Frontal cortex (tissue), 3 donors: ENCODE measurements at regions not wholly inside any gene's neighbourhood (a gene's known extent, or its start where the extent isn't known, plus 50 kb on each side); places are given as distances from the start of the nearest gene placed in this dataset.
"Not testable (repeated sequence)": the region's sequence is repeated elsewhere in the genome, so short reads cannot be mapped to it uniquely, and the experiment has no call there.

Experiments
- DNase-seq, 2 donors: peaks; one replicate each; pipeline ENCODE4 v3.0.0; 2012; ENCODE audit warnings: low spot score in 2 of 2
- FAIRE-seq: peaks from 2 replicates; lab custom pipeline; 2012; peaks lifted over from hg19 to GRCh38; lab: Jason Lieb, UNC
- donor health status: control.
- donor health status: control.
- donor health status: control.

DNA sequence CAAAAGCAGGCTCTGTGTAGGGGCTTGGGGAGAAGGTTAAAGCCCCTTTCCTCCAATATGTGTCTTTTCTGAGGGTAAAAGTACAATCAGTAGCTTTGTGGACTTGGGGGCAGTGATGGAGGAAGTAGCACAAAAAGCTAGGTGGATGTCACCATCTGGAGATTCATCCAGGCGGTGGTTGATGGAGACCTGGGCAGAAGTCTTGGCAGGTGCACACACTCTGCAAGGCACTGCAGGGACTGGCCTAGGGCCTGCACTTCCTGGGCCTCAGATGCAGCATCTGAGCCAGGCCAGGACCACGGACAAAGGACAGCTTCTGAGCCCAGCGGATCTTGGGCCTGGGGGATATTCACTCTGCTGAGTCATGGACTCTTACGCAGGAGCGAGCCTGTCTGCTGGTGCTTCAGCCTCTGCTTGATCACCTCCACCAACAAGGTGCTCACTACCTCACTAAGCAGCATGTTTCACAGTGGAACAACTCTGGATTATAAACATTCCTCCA is 391.1 kb downstream of the TNS1 start:
- FAIRE-seq, result no peak
- DNase-seq, result no peak

DNA sequence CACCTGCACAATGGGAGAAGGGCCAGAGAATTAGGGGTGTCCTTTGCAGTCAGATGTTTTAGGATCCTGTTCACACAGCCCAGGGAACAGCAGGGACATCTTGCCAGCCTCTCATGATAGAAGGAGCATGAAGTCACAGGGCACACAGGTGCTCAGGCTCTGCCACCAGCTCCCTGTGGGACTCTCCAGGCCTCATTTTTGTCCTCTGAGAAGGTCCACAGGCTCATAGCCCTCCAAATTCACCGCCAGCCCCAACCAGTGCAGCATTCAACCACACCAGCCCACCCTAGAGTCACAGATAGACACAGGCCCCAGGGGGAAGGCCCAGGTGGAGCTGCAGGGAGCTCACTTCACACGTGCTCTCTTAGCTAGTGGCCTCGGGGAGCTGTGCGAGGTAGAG is 391.7 kb downstream of the TNS1 start:
- FAIRE-seq (no peak), DNase-seq (no peak)

- FAIRE-seq (no peak), DNase-seq (no peak)
These were observed 392.4 kb downstream of the TNS1 start for GRCh38 chr2:217610401-217610814.

GRCh38 chr2:217609952-217610351 is 392.8 kb downstream of the TNS1 start:
- FAIRE-seq (no peak), DNase-seq (no peak)

- DNase-seq (no peak), FAIRE-seq (no peak)
These were observed 396.5 kb downstream of the TNS1 start for GRCh38 chr2:217606296-217606695.

DNA sequence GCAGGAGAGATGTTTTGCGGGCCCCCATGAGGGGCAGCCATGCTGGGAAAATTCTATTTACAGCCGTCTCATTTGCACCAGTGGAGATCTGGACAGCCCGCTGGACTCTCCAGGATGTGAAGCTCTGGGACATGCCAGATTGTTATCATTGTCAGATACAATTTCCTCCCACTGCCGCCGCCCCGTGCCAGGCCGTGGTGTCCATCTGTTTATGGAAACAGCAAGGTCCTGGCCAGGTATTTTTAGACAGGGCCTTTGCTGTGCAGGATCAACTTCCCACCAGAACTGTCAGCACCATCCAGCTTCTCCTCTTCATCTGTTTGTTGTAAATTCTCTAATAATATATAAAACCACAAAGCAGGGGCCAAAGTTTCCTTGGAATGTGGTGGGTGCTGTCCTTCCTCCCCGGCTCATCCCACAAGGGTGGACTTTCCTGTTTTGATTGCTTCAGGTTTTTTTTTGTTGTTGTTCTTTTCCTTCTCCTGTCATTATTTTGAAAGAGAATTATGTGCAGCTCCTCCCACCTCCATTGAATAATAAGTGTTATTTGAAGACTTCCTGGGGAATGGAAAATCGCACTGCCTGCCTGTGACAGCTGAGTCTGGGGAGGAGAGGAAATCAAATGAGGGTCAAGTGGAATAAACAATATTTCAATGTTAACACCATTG is 398.1 kb downstream of the TNS1 start:
- FAIRE-seq (no peak), DNase-seq (no peak)

GRCh38 chr2:217601601-217602000 is 401.2 kb downstream of the TNS1 start:
- DNase-seq (no peak), FAIRE-seq (no peak)

DNA sequence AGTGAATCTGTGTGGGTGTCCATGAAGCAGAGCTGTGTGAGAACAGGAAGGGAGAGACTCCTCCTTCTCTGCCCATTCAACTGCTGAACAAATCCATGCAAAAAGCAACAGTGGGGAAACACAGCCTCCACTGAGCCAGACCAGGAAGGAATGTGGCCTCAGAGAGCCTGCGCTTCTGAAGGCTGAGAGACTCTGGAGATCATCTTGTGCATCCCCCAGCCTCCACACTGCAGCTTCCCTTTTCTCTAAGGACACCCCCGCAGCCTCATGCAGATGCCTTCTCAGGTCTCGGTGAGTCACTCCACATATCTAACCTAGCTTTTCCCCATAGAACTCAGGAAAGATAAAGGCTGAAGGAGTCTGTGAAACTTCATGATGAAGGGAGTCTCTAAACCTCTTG is 402.9 kb downstream of the TNS1 start:
- DNase-seq, result no peak

DNA sequence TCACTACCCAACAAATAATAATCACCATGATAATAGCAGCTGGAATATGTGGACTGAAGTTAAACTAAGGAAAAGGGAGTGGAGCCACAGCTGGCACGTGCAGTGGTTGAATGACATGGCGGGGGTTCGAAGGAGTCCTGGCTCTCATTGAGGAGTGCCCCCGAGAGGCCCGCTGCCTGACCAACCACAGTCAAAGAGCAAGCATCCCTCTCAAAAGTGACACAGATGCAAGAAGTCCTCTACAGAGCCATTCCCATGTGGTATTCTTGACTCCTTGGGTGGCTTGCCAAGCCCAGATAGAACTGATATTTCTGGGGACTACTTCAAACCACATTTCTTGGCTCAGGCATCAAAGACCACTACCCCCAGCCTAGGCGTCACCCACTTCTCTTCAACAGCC is 405.1 kb downstream of the TNS1 start:
- FAIRE-seq, result no peak
- DNase-seq, result no peak

More for the DNA sequence above, 402.9 kb downstream of the TNS1 start:
- no peak for FAIRE-seq

DNA sequence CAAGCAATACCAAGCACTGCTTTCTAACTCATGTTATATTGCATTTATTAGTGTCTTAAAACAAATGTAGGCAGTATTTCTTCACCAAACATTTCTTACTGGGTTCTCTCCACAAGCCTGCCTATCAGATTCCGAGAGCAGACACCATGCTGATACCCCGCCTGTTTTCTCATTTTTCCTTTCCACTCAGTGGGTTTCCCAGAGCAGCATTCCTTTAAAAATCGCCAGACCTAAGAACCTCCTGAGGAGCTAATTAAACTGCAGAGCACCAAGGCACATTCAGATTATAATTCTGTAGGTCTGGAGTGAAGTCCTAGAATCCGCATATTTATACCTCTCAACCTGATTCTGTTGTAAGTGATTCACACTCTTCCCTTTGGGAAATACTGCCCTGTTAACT is 405.6 kb downstream of the TNS1 start:
- DNase-seq, result no peak
- no peak for FAIRE-seq

DNA sequence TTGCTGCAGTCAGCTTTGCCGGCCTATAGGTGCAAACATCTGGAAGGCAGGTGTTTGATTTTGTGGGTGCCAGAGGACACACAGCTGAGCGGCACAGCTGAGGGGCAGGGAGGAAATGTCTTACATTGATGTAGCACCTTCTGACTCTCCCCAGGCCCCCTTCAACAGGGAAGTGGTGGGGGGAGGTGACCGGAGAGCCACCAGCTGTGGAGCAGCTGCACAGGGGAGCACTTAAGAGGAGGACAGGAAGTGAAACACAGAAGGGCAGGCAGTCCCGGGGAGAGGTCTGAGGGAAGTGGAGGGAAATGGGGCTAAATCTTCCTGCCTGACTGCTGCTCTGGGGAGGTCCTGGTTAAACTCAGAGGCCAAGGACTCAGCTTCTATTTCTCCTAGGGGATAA is 409.1 kb downstream of the TNS1 start:
- DNase-seq (no peak), FAIRE-seq (no peak)

DNA sequence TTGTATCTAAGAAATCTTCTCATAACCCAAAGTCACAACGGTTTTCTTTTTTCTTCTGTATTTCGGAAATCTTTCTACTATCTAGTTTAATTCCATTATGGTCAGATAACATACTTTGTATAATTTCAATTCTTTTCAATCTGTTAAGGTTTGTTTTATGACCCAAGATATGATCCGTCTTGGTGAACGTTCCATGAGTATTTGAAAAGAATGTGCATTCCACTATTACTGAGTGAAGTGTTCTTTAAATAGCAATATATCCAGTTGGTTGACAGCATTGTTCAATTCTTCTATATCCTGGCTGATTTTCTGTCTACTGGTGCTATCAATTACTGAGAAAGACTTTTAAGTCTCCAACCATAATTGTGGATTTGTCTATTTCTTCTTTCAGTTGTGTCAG is 414.5 kb downstream of the TNS1 start:
- DNase-seq, result no peak
- no peak for FAIRE-seq

- FAIRE-seq, result no peak
- no peak for DNase-seq
These were observed 417.4 kb downstream of the TNS1 start for GRCh38 chr2:217585362-217585761.

GRCh38 chr2:217580407-217580806 is 422.4 kb downstream of the TNS1 start:
- not testable (repeated sequence) for DNase-seq, FAIRE-seq

DNA sequence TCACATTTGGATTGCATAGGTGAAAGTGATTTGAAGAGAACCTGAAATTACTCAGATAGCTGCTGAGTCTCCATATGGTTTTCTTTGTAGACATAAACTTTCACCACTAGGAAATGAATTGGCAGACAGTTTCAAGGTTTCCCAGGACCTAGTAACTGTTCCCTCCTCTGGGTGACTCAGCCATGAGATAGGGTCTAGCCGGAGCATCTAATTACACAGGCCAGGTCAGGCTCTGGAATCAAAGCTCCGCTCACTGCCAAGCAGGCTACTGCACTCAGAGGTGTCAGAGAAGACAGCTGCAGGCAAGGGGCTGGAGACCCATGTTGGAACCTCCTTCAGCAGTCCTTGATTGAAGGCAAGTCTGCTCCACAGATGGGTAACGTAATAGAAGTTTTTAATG is 429.2 kb downstream of the TNS1 start:
- DNase-seq (no peak), FAIRE-seq (no peak)

DNA sequence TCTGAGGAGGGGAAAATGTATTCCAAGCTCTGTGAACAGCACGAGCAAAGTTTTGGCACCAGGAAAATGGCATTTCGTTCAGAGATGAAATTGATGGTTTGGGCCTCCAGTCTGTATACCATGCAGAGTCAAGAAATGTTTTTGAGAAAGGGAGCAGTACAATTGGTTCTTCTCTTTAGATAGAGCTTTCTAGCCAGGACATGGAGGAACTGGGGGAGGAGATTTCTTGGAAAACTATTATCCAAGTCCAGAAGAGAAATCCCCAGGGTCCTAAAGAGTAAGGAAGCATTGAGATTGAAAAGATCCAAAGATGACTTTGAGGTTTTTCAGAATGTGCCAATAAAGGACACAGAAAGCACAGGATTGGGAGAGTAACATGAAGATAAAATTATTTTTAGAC is 432.4 kb downstream of the TNS1 start:
- DNase-seq, result no peak

DNA sequence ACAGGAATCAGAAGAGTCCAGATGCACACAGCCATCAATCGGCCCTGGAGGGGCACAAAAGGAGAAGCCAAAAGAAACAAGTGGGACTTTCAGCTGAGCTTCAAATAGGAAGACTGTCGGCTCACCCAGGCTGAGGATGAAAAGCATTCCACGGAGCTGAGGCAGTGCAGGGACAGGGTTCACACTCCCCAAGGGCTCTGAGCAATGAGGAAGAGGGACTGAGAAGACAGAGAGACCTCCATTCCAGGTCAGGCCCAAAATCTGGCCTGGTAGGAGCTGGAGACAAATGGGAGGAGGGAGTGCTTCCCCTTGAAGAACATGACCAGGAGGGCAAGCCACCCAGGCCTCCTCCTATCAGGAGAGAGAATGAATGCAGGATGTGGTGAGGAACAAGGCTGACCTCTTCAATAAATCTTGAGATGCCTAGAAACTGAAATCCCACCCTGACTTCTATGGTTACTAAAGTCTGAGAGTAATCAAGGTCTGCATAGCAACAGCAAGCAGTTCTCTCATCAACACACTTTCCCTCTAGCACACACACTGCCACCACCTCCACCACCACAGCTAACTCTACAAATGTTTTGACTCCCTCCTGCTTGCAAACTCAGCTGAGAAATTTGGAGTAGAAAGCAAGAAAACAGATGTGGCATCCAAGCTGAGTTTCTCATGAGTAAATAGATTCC is 434.4 kb downstream of the TNS1 start:
- FAIRE-seq, result no peak
- no peak for DNase-seq

More for the DNA sequence above, 432.4 kb downstream of the TNS1 start:
- FAIRE-seq, result no peak

GRCh38 chr2:217563565-217563964 is 439.2 kb downstream of the TNS1 start:
- FAIRE-seq, result no peak
- DNase-seq, result no peak

DNA sequence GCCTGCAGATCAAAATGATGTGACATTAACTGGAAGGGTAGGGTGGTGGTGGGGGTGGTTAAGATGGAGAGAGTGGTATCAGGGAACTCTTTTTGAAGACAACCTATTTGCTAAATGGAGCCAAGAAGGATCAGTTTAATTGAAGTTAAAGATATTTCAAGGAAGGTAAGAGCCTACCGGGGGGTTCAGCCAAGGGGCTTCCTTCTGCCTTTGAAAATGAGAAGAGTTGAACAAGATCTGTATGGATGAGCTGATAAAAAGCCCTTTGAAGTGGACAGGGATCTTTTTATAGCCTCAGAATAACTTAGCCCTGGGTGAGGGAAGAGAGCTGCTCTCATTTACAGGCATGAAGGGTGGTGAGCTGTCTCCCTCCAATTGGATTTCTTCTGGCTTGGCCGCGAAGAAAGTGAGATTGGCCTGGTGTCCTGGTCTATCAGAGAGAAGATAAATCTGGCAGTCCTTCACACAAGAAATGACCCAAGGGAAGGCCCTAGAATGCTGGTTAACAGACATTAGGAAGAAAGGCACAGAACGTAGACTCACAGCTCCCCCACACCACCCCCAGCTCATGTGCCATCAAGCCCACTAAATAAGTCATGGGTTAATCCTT is 439.8 kb downstream of the TNS1 start:
- no peak for DNase-seq

DNA sequence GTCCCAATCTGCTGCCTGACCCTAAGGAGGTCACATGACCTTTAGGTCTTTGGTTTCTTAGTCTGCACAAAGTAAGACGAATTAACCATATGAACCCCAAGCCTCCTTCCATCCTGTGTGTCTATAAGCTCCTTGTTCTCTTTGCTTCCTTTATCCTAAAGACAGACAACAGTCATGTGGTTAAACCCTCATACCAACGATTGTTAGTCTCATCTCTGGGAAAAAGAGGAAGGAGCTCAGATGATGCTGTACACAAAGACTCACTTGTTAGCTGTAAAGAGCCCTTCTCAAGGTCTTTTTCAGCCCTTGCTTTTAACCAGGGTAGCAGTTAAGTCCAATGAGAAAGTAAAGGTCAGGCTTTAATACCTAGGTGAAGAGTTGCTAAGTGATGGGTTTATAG is 443.7 kb downstream of the TNS1 start:
- no peak for DNase-seq
- no peak for FAIRE-seq

More for the DNA sequence above, 439.8 kb downstream of the TNS1 start:
- no peak for FAIRE-seq
